Breast epithelium (tissue), 4 donors: ENCODE measurements at regions not wholly inside any gene's neighbourhood (a gene's known extent, or its start where the extent isn't known, plus 50 kb on each side); places are given as distances from the start of the nearest gene placed in this dataset.

Source experiments
- DNase-seq, 2 donors: peaks; one replicate each; pipeline ENCODE4 v3.0.0-alpha.2; 2019; ENCODE audit warnings: low spot score in 2 of 2
- H3K27ac ChIP-seq, 2 donors: fragments of 200-600 bp; sonication (generic) in 1 of 2; one replicate each; pipeline ENCODE4 v1.5.1; 2016 to 2019; ENCODE audit warnings: mild to moderate bottlenecking in 1 of 2
- H3K27me3 ChIP-seq, 2 donors: fragments of 200-600 bp; sonication (generic) in 1 of 2; one replicate each; pipeline versions ENCODE4 v1.5.1 to v1.6.0; 2017 to 2019; ENCODE audit warnings: control low read depth in 1 of 2, mild to moderate bottlenecking in 1 of 2
- H3K36me3 ChIP-seq: fragments of 200-600 bp; one replicate; pipeline ENCODE4 v1.5.1; 2019
- H3K4me1 ChIP-seq, 2 donors: fragments of 200-600 bp; sonication (generic); one replicate each; pipeline ENCODE4 v1.5.1; 2016 to 2019; ENCODE audit warnings: control low read depth in 1 of 2
- H3K4me3 ChIP-seq, 3 donors: fragments of 200-600 bp; sonication (generic); 1 replicate in 2 of 3; 2 replicates in 1 of 3; pipeline ENCODE4 v1.5.1; 2016 to 2019; ENCODE audit warnings: mild to moderate bottlenecking in 3 of 3, moderate library complexity in 2 of 3
- H3K9me3 ChIP-seq, 2 donors: fragments of 200-600 bp; sonication (generic) in 1 of 2; one replicate each; pipeline ENCODE4 v1.5.1; 2016 to 2019; ENCODE audit warnings: control low read depth in 1 of 2
- CTCF ChIP-seq, 3 donors: fragments of 450-650 bp; IDR thresholded peaks; one replicate each; pipeline ENCODE4 v1.5.1; 2016 to 2017; ENCODE audit warnings: antibody characterized with exemption in 3 of 3, mild to moderate bottlenecking in 3 of 3, moderate library complexity in 3 of 3
- POLR2A ChIP-seq: fragments of 450-650 bp; IDR thresholded peaks from one replicate; pipeline ENCODE4 v1.6.1; 2016; ENCODE audit warnings: antibody characterized with exemption, mild to moderate bottlenecking, moderate library complexity
- POLR2AphosphoS5 ChIP-seq, 3 donors: sonication (generic); formaldehyde crosslinking; IDR thresholded peaks; one replicate each; pipeline ENCODE4 v1.6.1; 2017; ENCODE audit warnings: antibody characterized with exemption in 3 of 3
- intact Hi-C: fragments of 100-400 bp; cut with DNase I; formaldehyde crosslinking; loops from one replicate; pipeline ENCODE4 v1.15.1; 2023; ENCODE audit warnings: low total_unique reads

GRCh38 chr22:27541836-27542235 is 259.7 kb downstream of the MN1 start:
- Histone ChIP-seq H3K4me3 (no peak overlapping the region), H3K27me3 (peaks cover 0 to 6% of the 10 kb centered on the region in 2 donors), H3K4me1 (no peaks in the 10 kb centered on the region), H3K9me3 (no peaks in the 10 kb centered on the region), H3K36me3 (no peaks in the 10 kb centered on the region), H3K27ac (no peak overlapping the region)
- no peak for DNase-seq
- TF ChIP-seq CTCF (IDR thresholded peaks at IDR 0.05), result no peak
- no peak for TF ChIP-seq POLR2A
- no peak for TF ChIP-seq POLR2AphosphoS5 (IDR thresholded peaks at IDR 0.05)
- intact Hi-C loops, result no loop called here

GRCh38 chr22:27542602-27543001 is 259.0 kb downstream of the MN1 start:
- no peaks in the 10 kb centered on the region for H3K9me3 ChIP-seq
- no peaks in the 10 kb centered on the region for H3K36me3 ChIP-seq
- no peak overlapping the region for H3K4me3 ChIP-seq
- no peak for TF ChIP-seq POLR2A
- TF ChIP-seq CTCF (IDR thresholded peaks at IDR 0.05), result no peak
- TF ChIP-seq POLR2AphosphoS5 (IDR thresholded peaks at IDR 0.05), result no peak
- peaks cover 0 to 6% of the 10 kb centered on the region in 2 donors for H3K27me3 ChIP-seq
- no peaks in the 10 kb centered on the region for H3K4me1 ChIP-seq
- H3K27ac ChIP-seq, result no peak overlapping the region
- intact Hi-C loops, result no loop called here
- DNase-seq, result no peak

- Histone ChIP-seq H3K36me3 (no peaks in the 10 kb centered on the region), H3K9me3 (no peaks in the 10 kb centered on the region), H3K27me3 (peaks cover 0 to 6% of the 10 kb centered on the region in 2 donors), H3K4me3 (no peak overlapping the region), H3K4me1 (no peaks in the 10 kb centered on the region), H3K27ac (no peak overlapping the region)
- TF ChIP-seq POLR2A (no peak), POLR2AphosphoS5 (IDR thresholded peaks at IDR 0.05) (no peak)
- intact Hi-C loops, result no loop called here
- DNase-seq, result no peak
Measured at GRCh38 chr22:27543460-27543859, 258.1 kb downstream of the MN1 start.

GRCh38 chr22:27545085-27545484 is 256.5 kb downstream of the MN1 start:
- H3K27ac ChIP-seq, result no peak overlapping the region
- TF ChIP-seq CTCF (IDR thresholded peaks at IDR 0.05) (no peak), POLR2A (no peak), POLR2AphosphoS5 (IDR thresholded peaks at IDR 0.05) (no peak)
- intact Hi-C loops, result no loop called here
- H3K4me1 ChIP-seq, result no peaks in the 10 kb centered on the region
- DNase-seq, result no peak
- H3K36me3 ChIP-seq, result no peaks in the 10 kb centered on the region
- no peak overlapping the region for H3K4me3 ChIP-seq
- no peaks in the 10 kb centered on the region for H3K9me3 ChIP-seq
- H3K27me3 ChIP-seq, result peaks cover 0 to 6% of the 10 kb centered on the region in 2 donors

- no peak overlapping the region for H3K4me3 ChIP-seq
- no peak overlapping the region for H3K27ac ChIP-seq
- no peaks in the 10 kb centered on the region for H3K4me1 ChIP-seq
- no peaks in the 10 kb centered on the region for H3K36me3 ChIP-seq
- H3K27me3 ChIP-seq, result peaks cover 0 to 6% of the 10 kb centered on the region in 2 donors
- TF ChIP-seq CTCF (IDR thresholded peaks at IDR 0.05) (no peak), POLR2AphosphoS5 (IDR thresholded peaks at IDR 0.05) (no peak), POLR2A (no peak)
- no peaks in the 10 kb centered on the region for H3K9me3 ChIP-seq
- intact Hi-C loops, result no loop called here
- no peak for DNase-seq
Measured at GRCh38 chr22:27546157-27546935, 255.2 kb downstream of the MN1 start.
